GM18907 (cell line): ENCODE measurements at regions not wholly inside any gene's neighbourhood (a gene's known extent, or its start where the extent isn't known, plus 50 kb on each side); places are given as distances from the start of the nearest gene placed in this dataset.
"Not testable (repeated sequence)": the region's sequence is repeated elsewhere in the genome, so short reads cannot be mapped to it uniquely, and the experiment has no call there.

Experiments
- ATAC-seq: cut with Tn5 transposase; IDR thresholded peaks from one replicate; pipeline ENCODE4 v1.9.1; 2021; ENCODE audit warnings: mild to moderate bottlenecking, moderate library complexity; ENCODE audit not compliant: unreplicated experiment

DNA sequence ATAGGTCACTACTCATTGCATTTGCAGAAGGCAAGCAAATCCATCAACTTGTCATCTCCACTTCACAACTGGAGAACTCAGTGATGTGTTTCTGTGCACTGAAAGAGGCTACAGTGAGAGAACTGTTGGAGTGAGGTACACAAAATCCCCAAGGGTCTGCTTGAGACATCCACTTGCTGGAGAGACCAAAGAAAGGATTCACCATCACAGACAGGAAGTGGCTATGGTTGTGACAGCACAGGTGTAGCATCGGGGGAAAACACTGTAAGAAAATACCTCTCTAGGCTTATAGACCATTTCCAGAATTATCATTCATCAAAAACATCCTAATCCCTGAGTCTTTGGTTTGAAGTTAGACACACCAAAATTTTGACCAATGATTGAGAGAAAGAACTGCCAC lies 201.3 kb upstream of the OR4E1 start:
- no peak for ATAC-seq

- no peak for ATAC-seq
These were observed 200.5 kb upstream of the OR4E1 start for GRCh38 chr14:21874167-21874566.

- ATAC-seq = peak; percentile 77
These were observed 194.9 kb upstream of the OR4E1 start for GRCh38 chr14:21868442-21869046.

DNA sequence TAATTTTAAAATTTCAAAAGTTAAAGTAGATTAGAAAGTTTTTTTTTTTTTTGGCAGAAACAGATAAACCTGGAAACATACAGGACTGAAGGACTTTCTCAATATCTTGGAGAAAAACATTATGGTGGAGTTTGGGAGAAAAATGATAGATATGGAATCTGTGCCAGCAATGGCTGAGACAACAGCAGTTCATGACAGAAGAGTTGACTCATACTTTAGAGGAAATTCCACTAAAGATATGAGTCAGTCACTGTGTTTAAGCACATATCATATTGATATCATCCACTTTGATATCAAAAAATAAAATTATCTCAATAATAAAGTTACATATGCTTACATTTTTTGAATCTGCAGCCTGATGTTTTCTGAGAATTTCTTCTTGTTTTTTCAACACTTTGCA lies 193.9 kb upstream of the OR4E1 start:
- ATAC-seq = no peak

GRCh38 chr14:21866479-21866878 lies 192.9 kb upstream of the OR4E1 start:
- no peak for ATAC-seq

DNA sequence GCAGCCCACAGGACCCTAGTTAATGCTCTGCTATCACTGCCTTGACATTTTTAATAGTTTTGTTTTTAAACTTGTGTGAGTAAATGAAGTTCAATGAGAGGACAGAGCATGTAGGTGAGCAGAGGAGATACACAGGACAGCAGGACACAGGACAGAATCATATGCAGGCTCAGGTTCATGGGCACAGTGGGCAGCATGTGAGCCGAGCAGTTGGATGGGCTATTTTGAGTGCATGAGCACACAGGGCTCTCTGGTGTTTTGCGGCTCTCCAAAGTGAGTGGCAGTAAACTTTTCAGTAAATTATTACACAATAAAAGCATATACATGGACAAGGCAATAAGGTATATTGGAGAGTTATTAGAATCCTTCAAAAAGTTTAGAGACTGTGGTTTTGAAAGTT lies 189.7 kb upstream of the OR4E1 start:
- ATAC-seq = no peak

DNA sequence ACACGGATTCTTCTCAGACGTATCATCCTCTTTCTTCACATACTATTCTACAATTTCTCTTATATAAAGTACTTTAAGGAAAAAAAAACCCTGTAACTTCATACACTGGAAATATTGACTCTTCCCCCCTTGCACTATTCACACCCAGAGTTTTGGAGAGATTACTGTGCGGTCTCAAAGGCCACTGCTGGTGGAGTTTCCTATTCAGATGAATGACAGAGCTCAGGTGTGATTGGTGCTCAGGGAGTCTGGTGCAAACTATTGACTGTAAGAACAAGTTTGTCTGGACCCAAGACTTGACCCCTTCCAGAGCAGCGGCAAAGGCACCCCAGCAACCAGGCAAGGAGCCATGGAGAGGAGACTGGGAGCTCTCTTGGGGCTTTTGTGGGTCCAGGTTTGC lies 187.5 kb upstream of the OR4E1 start:
- ATAC-seq = no peak

GRCh38 chr14:21860172-21860571 lies 186.6 kb upstream of the OR4E1 start:
- no peak for ATAC-seq

DNA sequence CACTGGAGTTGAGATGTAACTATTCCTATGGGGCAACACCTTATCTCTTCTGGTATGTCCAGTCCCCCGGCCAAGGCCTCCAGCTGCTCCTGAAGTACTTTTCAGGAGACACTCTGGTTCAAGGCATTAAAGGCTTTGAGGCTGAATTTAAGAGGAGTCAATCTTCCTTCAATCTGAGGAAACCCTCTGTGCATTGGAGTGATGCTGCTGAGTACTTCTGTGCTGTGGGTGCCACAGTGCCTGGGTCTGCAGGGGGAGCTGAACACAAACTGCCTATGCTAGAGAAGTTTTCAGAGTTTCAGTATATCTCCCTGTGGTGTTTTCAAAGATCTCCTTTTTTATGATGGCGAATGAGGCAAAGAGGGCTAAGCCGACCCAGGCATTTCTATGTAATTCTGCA lies 179.2 kb upstream of the OR4E1 start:
- no peak for ATAC-seq

- ATAC-seq = peak; percentile 79
These were observed 178.5 kb upstream of the OR4E1 start for GRCh38 chr14:21852061-21852664.

DNA sequence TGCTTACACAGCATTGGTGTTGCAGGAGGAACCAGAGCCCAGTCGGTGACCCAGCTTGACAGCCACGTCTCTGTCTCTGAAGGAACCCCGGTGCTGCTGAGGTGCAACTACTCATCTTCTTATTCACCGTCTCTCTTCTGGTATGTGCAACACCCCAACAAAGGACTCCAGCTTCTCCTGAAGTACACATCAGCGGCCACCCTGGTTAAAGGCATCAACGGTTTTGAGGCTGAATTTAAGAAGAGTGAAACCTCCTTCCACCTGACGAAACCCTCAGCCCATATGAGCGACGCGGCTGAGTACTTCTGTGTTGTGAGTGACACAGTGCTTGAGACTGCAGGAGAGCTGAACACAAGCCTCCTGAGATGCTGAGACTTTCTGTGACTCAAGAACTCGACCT lies 173.3 kb upstream of the OR4E1 start:
- ATAC-seq = not testable (repeated sequence)

- no peak for ATAC-seq
These were observed 172.7 kb upstream of the OR4E1 start for GRCh38 chr14:21846227-21846885.

- ATAC-seq = no peak
These were observed 167.1 kb upstream of the OR4E1 start for GRCh38 chr14:21840765-21841164.

- ATAC-seq = no peak
These were observed 160.2 kb upstream of the OR4E1 start for GRCh38 chr14:21833836-21834235.

GRCh38 chr14:21825845-21826244 lies 152.2 kb upstream of the OR4E1 start:
- no peak for ATAC-seq

DNA sequence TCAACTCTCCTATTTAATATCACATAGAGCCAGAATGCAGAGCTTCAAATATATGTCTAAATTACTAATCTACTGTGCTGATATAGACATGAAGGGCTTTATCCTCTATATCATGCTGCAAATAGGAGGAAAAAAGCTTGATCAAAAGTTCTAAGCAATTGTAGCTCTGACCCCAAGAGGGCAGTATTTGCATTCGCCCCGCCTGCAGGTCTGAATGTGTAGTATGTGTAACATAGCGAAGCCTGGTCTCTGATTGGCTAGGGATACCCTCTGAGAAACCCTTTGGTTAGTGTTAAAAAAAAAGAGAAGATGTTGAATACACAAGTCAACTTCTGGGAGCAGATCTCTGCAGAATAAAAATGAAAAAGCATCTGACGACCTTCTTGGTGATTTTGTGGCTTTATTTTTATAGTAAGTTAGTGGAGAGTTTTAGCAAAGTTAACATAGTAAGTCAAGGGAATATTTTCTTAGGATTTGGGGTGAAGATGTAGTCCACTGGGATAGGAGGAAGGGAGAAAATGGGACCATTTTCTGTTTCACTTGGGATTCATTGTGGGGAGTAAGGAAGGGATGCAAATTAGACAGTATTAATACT lies 151.6 kb upstream of the OR4E1 start:
- ATAC-seq = no peak

GRCh38 chr14:21822109-21822508 lies 148.5 kb upstream of the OR4E1 start:
- ATAC-seq = no peak

- ATAC-seq = no peak
These were observed 147.0 kb upstream of the OR4E1 start for GRCh38 chr14:21820631-21821030.

DNA sequence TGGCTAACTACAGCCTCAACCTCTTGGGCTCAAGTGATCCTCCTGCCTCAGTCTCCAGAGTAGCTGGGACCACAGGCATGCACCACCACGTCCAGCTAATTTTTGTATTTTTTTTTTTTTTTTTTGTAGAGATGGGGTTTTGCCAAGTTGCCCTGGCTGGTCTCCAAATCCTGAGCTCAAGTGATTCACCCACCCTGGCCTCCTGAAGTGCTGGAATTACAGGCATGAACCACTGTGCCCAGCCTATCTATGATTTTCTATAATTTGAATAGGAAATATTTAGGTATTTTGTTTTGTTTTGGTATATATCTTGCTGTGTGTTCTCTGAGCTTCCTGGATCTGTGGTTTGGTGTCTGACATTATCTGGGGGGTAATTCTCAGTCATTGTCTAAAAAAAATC lies 146.3 kb upstream of the OR4E1 start:
- not testable (repeated sequence) for ATAC-seq

DNA sequence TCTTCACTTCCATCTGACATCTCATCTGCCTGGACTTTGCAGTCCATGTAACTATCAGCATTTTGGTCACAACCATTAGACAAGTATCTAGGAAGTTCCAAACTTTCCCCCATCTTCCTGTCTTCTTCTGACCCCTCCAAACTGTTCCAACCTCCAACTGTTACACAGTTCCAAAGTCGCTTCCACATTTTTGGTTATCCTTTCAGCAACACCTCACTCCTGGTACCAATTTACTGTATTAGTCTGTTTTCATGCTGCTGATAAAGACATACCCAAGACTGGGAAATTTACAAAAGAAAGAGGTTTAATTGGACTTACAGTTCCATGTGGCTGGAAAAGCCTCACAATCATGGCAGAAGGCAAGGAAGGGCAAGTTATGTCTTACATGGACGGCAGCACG lies 143.4 kb upstream of the OR4E1 start:
- not testable (repeated sequence) for ATAC-seq

GRCh38 chr14:21807975-21808374 lies 134.4 kb upstream of the OR4E1 start:
- no peak for ATAC-seq

GRCh38 chr14:21804981-21805380 lies 131.4 kb upstream of the OR4E1 start:
- no peak for ATAC-seq
